ENCODE measurements at regions not wholly inside any gene's neighbourhood (a gene's known extent, or its start where the extent isn't known, plus 50 kb on each side); places are given as distances from the start of the nearest gene placed in this dataset.

GRCh38 chr14:86613126-86613525 is 1083.2 kb downstream of the FLRT2 start:
- Histone ChIP-seq H3K9ac (no peak overlapping the region), H3K9me3 (ENCODE audit: low read depth) (no peaks in the 10 kb centered on the region), H3K27me3 (no peaks in the 10 kb centered on the region), H3K79me2 (ENCODE audit: low read depth) (no peaks in the 10 kb centered on the region), H3K4me2 (no peak overlapping the region), H4K20me1 (ENCODE audit: low read depth) (no peaks in the 10 kb centered on the region), H2AFZ (replicated peaks) (no peak overlapping the region), H3F3A (ENCODE audit: low read depth) (no peaks in the 10 kb centered on the region), H3K36me3 (no peaks in the 10 kb centered on the region), H3K27ac (no peak overlapping the region), H3K4me1 (no peaks in the 10 kb centered on the region), H3K4me3 (no peak overlapping the region)
- no peak overlapping the region for H3K4me3 Mint-ChIP-seq
- no peaks in the 10 kb centered on the region for H3K27me3 Mint-ChIP-seq (ENCODE audit: insufficient read depth, low read depth)
- no peaks in the 10 kb centered on the region for H3K4me1 Mint-ChIP-seq
- H3K36me3 Mint-ChIP-seq = no peaks in the 10 kb centered on the region
- DNase-seq (ENCODE audit: low spot score) = no peak
- TF ChIP-seq EZH2 (IDR thresholded peaks at IDR 0.05) (no peak), CTCF (IDR thresholded peaks at IDR 0.05) (no peak), EZH2phosphoT487 (IDR thresholded peaks at IDR 0.05) (no peak)
- H3K9me3 Mint-ChIP-seq = no peaks in the 10 kb centered on the region
- no peak overlapping the region for H3K27ac Mint-ChIP-seq

GRCh38 chr14:86604561-86604960 is 1074.6 kb downstream of the FLRT2 start:
- Histone ChIP-seq H3K27me3 (no peaks in the 10 kb centered on the region), H2AFZ (replicated peaks) (no peak overlapping the region), H3K79me2 (ENCODE audit: low read depth) (no peaks in the 10 kb centered on the region), H3K27ac (no peak overlapping the region), H3K4me3 (no peak overlapping the region), H3K4me2 (no peak overlapping the region), H3F3A (ENCODE audit: low read depth) (no peaks in the 10 kb centered on the region), H3K9me3 (ENCODE audit: low read depth) (no peaks in the 10 kb centered on the region), H4K20me1 (ENCODE audit: low read depth) (no peaks in the 10 kb centered on the region), H3K4me1 (no peaks in the 10 kb centered on the region), H3K36me3 (no peaks in the 10 kb centered on the region), H3K9ac (no peak overlapping the region)
- no peaks in the 10 kb centered on the region for H3K9me3 Mint-ChIP-seq
- no peaks in the 10 kb centered on the region for H3K27me3 Mint-ChIP-seq (ENCODE audit: insufficient read depth, low read depth)
- no peaks in the 10 kb centered on the region for H3K4me1 Mint-ChIP-seq
- no peak for DNase-seq (ENCODE audit: low spot score)
- no peak overlapping the region for H3K27ac Mint-ChIP-seq
- no peaks in the 10 kb centered on the region for H3K36me3 Mint-ChIP-seq
- TF ChIP-seq EZH2phosphoT487 (IDR thresholded peaks at IDR 0.05) (no peak), CTCF (IDR thresholded peaks at IDR 0.05) (no peak), EZH2 (IDR thresholded peaks at IDR 0.05) (no peak)
- no peak overlapping the region for H3K4me3 Mint-ChIP-seq

- H3K4me1 ChIP-seq = no peaks in the 10 kb centered on the region
- Mint-ChIP-seq H3K27ac (no peak overlapping the region), H3K27me3 (ENCODE audit: insufficient read depth, low read depth) (no peaks in the 10 kb centered on the region), H3K36me3 (no peaks in the 10 kb centered on the region), H3K9me3 (no peaks in the 10 kb centered on the region), H3K4me3 (no peak overlapping the region), H3K4me1 (no peaks in the 10 kb centered on the region)
- H2AFZ ChIP-seq (replicated peaks) = no peak overlapping the region
- no peak for DNase-seq (ENCODE audit: low spot score)
- H3K27ac ChIP-seq = no peak overlapping the region
- H3K36me3 ChIP-seq = no peaks in the 10 kb centered on the region
- H3F3A ChIP-seq (ENCODE audit: low read depth) = no peaks in the 10 kb centered on the region
- TF ChIP-seq CTCF (IDR thresholded peaks at IDR 0.05) (no peak), EZH2 (IDR thresholded peaks at IDR 0.05) (no peak), EZH2phosphoT487 (IDR thresholded peaks at IDR 0.05) (no peak)
- no peaks in the 10 kb centered on the region for H3K27me3 ChIP-seq
- H3K9ac ChIP-seq = no peak overlapping the region
- H3K9me3 ChIP-seq (ENCODE audit: low read depth) = no peaks in the 10 kb centered on the region
- no peaks in the 10 kb centered on the region for H3K79me2 ChIP-seq (ENCODE audit: low read depth)
- H3K4me2 ChIP-seq = no peak overlapping the region
- H4K20me1 ChIP-seq (ENCODE audit: low read depth) = no peaks in the 10 kb centered on the region
- no peak overlapping the region for H3K4me3 ChIP-seq
Observed at GRCh38 chr14:86602263-86602662, 1072.3 kb downstream of the FLRT2 start.

- H3K27me3 Mint-ChIP-seq (ENCODE audit: insufficient read depth, low read depth) = no peaks in the 10 kb centered on the region
- H3K9me3 Mint-ChIP-seq = no peaks in the 10 kb centered on the region
- no peaks in the 10 kb centered on the region for H4K20me1 ChIP-seq (ENCODE audit: low read depth)
Observed at GRCh38 chr14:86601813-86602212, 1071.9 kb downstream of the FLRT2 start.

More at GRCh38 chr14:86601813-86602212, 1071.9 kb downstream of the FLRT2 start:
- no peak overlapping the region for H3K27ac Mint-ChIP-seq
- H3K4me3 ChIP-seq = no peak overlapping the region
- no peak for DNase-seq (ENCODE audit: low spot score)
- no peak overlapping the region for H3K9ac ChIP-seq
- no peaks in the 10 kb centered on the region for H3K36me3 Mint-ChIP-seq
- no peaks in the 10 kb centered on the region for H3K79me2 ChIP-seq (ENCODE audit: low read depth)
- no peaks in the 10 kb centered on the region for H3K4me1 Mint-ChIP-seq
- H3K9me3 ChIP-seq (ENCODE audit: low read depth) = no peaks in the 10 kb centered on the region
- H3F3A ChIP-seq (ENCODE audit: low read depth) = no peaks in the 10 kb centered on the region
- no peak overlapping the region for H3K4me3 Mint-ChIP-seq
- no peak for TF ChIP-seq EZH2phosphoT487 (IDR thresholded peaks at IDR 0.05)
- TF ChIP-seq EZH2 (IDR thresholded peaks at IDR 0.05) = no peak
- TF ChIP-seq CTCF (IDR thresholded peaks at IDR 0.05) = no peak
- no peaks in the 10 kb centered on the region for H3K36me3 ChIP-seq
- H2AFZ ChIP-seq (replicated peaks) = no peak overlapping the region
- no peak overlapping the region for H3K27ac ChIP-seq
- no peaks in the 10 kb centered on the region for H3K4me1 ChIP-seq
- no peaks in the 10 kb centered on the region for H3K27me3 ChIP-seq
- no peak overlapping the region for H3K4me2 ChIP-seq

All from neural progenitor cell (in vitro differentiated cells).